Middle frontal gyrus (tissue), 1 donor: ENCODE measurements at regions not wholly inside any gene's neighbourhood (a gene's known extent, or its start where the extent isn't known, plus 50 kb on each side); places are given as distances from the start of the nearest gene placed in this dataset.
"Not testable (repeated sequence)": the region's sequence is repeated elsewhere in the genome, so short reads cannot be mapped to it uniquely, and the experiment has no call there.

ENCODE experiments used
- DNase-seq: peaks from one replicate; pipeline ENCODE4 v3.0.0-alpha.2; 2015; ENCODE audit warnings: low spot score; ENCODE audit errors: extremely low spot score

GRCh38 chr1:96059736-96060135 is 661.8 kb upstream of the PTBP2 start:
- DNase-seq = no peak

- no peak for DNase-seq
Observed at GRCh38 chr1:96060621-96061020, 661.0 kb upstream of the PTBP2 start.

- no peak for DNase-seq
Observed at GRCh38 chr1:96072021-96072420, 649.6 kb upstream of the PTBP2 start.

GRCh38 chr1:96073100-96073499 is 648.5 kb upstream of the PTBP2 start:
- DNase-seq = no peak

GRCh38 chr1:96074422-96074821 is 647.2 kb upstream of the PTBP2 start:
- no peak for DNase-seq

- no peak for DNase-seq
Observed at GRCh38 chr1:96074876-96075577, 646.6 kb upstream of the PTBP2 start.

GRCh38 chr1:96075704-96076455 is 645.7 kb upstream of the PTBP2 start:
- DNase-seq = no peak

GRCh38 chr1:96076589-96076988 is 645.0 kb upstream of the PTBP2 start:
- DNase-seq = no peak

GRCh38 chr1:96079581-96079980 is 642.0 kb upstream of the PTBP2 start:
- no peak for DNase-seq

- no peak for DNase-seq
Observed at GRCh38 chr1:96080925-96081324, 640.7 kb upstream of the PTBP2 start.

- DNase-seq = no peak
Observed at GRCh38 chr1:96087719-96088118, 633.9 kb upstream of the PTBP2 start.

GRCh38 chr1:96090134-96090533 is 631.5 kb upstream of the PTBP2 start:
- DNase-seq = no peak

- DNase-seq = no peak
Observed at GRCh38 chr1:96095849-96096612, 625.6 kb upstream of the PTBP2 start.

GRCh38 chr1:96096613-96097321 is 624.8 kb upstream of the PTBP2 start:
- no peak for DNase-seq

- no peak for DNase-seq
Observed at GRCh38 chr1:96104506-96104905, 617.1 kb upstream of the PTBP2 start.

- no peak for DNase-seq
Observed at GRCh38 chr1:96104906-96105305, 616.7 kb upstream of the PTBP2 start.

- no peak for DNase-seq
Observed at GRCh38 chr1:96116731-96117130, 604.9 kb upstream of the PTBP2 start.

- no peak for DNase-seq
Observed at GRCh38 chr1:96130432-96130831, 591.2 kb upstream of the PTBP2 start.

- no peak for DNase-seq
Observed at GRCh38 chr1:96144636-96145035, 576.9 kb upstream of the PTBP2 start.

- no peak for DNase-seq
Observed at GRCh38 chr1:96145492-96145891, 576.1 kb upstream of the PTBP2 start.

- not testable (repeated sequence) for DNase-seq
Observed at GRCh38 chr1:96152957-96153356, 568.6 kb upstream of the PTBP2 start.

- DNase-seq = no peak
Observed at GRCh38 chr1:96157101-96157500, 564.5 kb upstream of the PTBP2 start.
